Panc1 (cell line): ENCODE measurements at regions not wholly inside any gene's neighbourhood (a gene's known extent, or its start where the extent isn't known, plus 50 kb on each side); places are given as distances from the start of the nearest gene placed in this dataset.

ENCODE experiments used
- CTCF ChIP-seq: fragments of 450-650 bp; IDR thresholded peaks from 2 replicates; pipeline ENCODE4 v1.5.1; 2017; ENCODE audit warnings: mild to moderate bottlenecking
- SIN3A ChIP-seq: IDR thresholded peaks from 2 replicates; pipeline ENCODE4 v1.6.1; 2012; ENCODE audit warnings: low read depth, mild to moderate bottlenecking, low read length, moderate library complexity, borderline replicate concordance; ENCODE audit not compliant: insufficient read depth

- TF ChIP-seq CTCF (no peak), SIN3A (no peak)
Measured at GRCh38 chr21:16540966-16541727, 811.4 kb downstream of the USP25 start.
